Sigmoid colon (tissue), 3 donors: ENCODE measurements at regions not wholly inside any gene's neighbourhood (a gene's known extent, or its start where the extent isn't known, plus 50 kb on each side); places are given as distances from the start of the nearest gene placed in this dataset.

Experiments used
- CTCF ChIP-seq, 4 experiments: fragments of 450-650 bp in 3 of 4; fragments of 200-600 bp in 1 of 4; IDR thresholded peaks; one replicate each; pipeline ENCODE4 v1.5.1; 2016 to 2019; ENCODE audit warnings: antibody characterized with exemption in 4 of 4, mild to moderate bottlenecking in 3 of 4, moderate library complexity in 2 of 4
- POLR2A ChIP-seq, 2 donors: fragments of 450-650 bp; IDR thresholded peaks; one replicate each; pipeline ENCODE4 v1.6.1; 2016; ENCODE audit warnings: antibody characterized with exemption in 2 of 2, mild to moderate bottlenecking in 2 of 2, moderate library complexity in 2 of 2

DNA sequence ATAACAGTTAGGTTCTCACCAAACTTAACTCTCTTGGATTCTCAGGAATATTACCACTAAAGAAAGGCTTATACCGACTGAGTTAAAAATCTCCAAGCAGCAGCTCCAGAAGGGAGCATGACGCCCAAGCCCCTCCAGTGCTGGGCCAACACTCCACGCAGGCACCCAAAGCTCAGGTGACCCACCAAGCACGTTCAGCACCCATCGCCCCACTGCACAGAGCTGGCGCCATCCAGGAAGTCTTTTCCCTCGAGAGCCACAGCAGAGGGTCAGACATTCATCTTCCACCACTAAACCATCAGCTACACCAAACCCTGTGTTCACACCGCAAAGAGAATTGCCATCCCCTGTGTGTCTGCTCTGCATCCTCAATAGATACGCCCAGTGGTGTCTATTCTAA lies 65.7 kb downstream of the SOX1 start:
- TF ChIP-seq CTCF (IDR thresholded peaks at IDR 0.05), result no peak
- TF ChIP-seq POLR2A (IDR thresholded peaks at IDR 0.05), result no peak
